OCI-LY3 (cell line): ENCODE measurements at regions not wholly inside any gene's neighbourhood (a gene's known extent, or its start where the extent isn't known, plus 50 kb on each side); places are given as distances from the start of the nearest gene placed in this dataset.
"Not testable (repeated sequence)": the region's sequence is repeated elsewhere in the genome, so short reads cannot be mapped to it uniquely, and the experiment has no call there.

Source experiments
- H2AFZ ChIP-seq: fragments of 200-600, 300-600 bp; shearing (Covaris generic); 2 replicates; pipeline ENCODE4 v1.6.0; 2014; ENCODE audit warnings: antibody characterized with exemption, low read depth, low read length
- H3K27ac ChIP-seq: fragments of 200-600, 300-600 bp; sonication (generic); 2 replicates; pipeline ENCODE4 v1.5.1; 2014; ENCODE audit warnings: mild to moderate bottlenecking, low read length, moderate library complexity, mixed read lengths
- H3K27me3 ChIP-seq: fragments of 200-600, 300-600 bp; sonication (generic); 2 replicates; pipeline ENCODE4 v1.6.1; 2014; ENCODE audit warnings: low read depth, low read length, mixed read lengths
- H3K36me3 ChIP-seq: fragments of 200-600, 300-600 bp; sonication (generic); replicated peaks from 2 replicates; pipeline ENCODE3; 2014; ENCODE audit warnings: low read depth, low read length, mixed read lengths
- H3K4me1 ChIP-seq: fragments of 300-600, 200-600 bp; sonication (generic); 2 replicates; pipeline ENCODE4 v1.6.1; 2014; ENCODE audit warnings: low read length, mixed read lengths
- H3K4me2 ChIP-seq: fragments of 200-600, 300-600 bp; sonication (generic); 2 replicates; pipeline ENCODE4 v1.6.1; 2014; ENCODE audit warnings: low read length, mixed read lengths
- H3K4me3 ChIP-seq: fragments of 300-600, 200-600 bp; sonication (generic); 2 replicates; pipeline ENCODE4 v1.5.1; 2014; ENCODE audit warnings: antibody characterized with exemption, mild to moderate bottlenecking, low read length, moderate library complexity
- H3K79me2 ChIP-seq: fragments of 300-600, 200-600 bp; shearing (Covaris generic); 2 replicates; pipeline ENCODE4 v1.6.1; 2014; ENCODE audit warnings: mild to moderate bottlenecking, low read length, mixed read lengths
- H3K9ac ChIP-seq: fragments of 300-600, 200-600 bp; shearing (Covaris generic); 2 replicates; pipeline ENCODE4 v1.6.0; 2014; ENCODE audit warnings: mild to moderate bottlenecking, low read length, moderate library complexity
- H3K9me3 ChIP-seq: fragments of 200-600, 300-600 bp; shearing (Covaris generic); 2 replicates; pipeline ENCODE4 v1.6.1; 2014; ENCODE audit warnings: low read length, mixed read lengths; ENCODE audit not compliant: insufficient read depth
- H4K20me1 ChIP-seq: fragments of 200-600, 300-600 bp; sonication (generic); 2 replicates; pipeline ENCODE4 v1.6.1; 2016; ENCODE audit warnings: low read length, mixed read lengths; ENCODE audit not compliant: insufficient read depth
- CTCF ChIP-seq: fragments of 200-600, 300-600 bp; sonication (generic); IDR thresholded peaks from 2 replicates; pipeline ENCODE4 v1.5.1; 2014; ENCODE audit warnings: antibody characterized with exemption, low read length, low read depth
- EZH2phosphoT487 ChIP-seq: fragments of 200-600 bp; shearing (Covaris generic); IDR thresholded peaks from 2 replicates; pipeline ENCODE4 v1.6.1; 2018; ENCODE audit warnings: antibody characterized with exemption, mixed run types, low read depth

- not testable (repeated sequence) for H4K20me1 ChIP-seq, H3K9me3 ChIP-seq, H3K4me3 ChIP-seq, H3K27ac ChIP-seq, H3K4me2 ChIP-seq, H3K36me3 ChIP-seq, H3K27me3 ChIP-seq, H3K79me2 ChIP-seq, H3K4me1 ChIP-seq, H3K9ac ChIP-seq, H2AFZ ChIP-seq
Observed at GRCh38 chr16:21349336-21349735, 71.2 kb upstream of the CRYM start.

- not testable (repeated sequence) for H3K79me2 ChIP-seq, H3K9me3 ChIP-seq, H3K4me3 ChIP-seq, H3K36me3 ChIP-seq, H3K9ac ChIP-seq, H4K20me1 ChIP-seq, H3K27me3 ChIP-seq, H3K4me1 ChIP-seq, H3K4me2 ChIP-seq, H2AFZ ChIP-seq, H3K27ac ChIP-seq
Observed at GRCh38 chr16:21348815-21349214, 70.7 kb upstream of the CRYM start.

GRCh38 chr16:21347538-21347937 lies 69.4 kb upstream of the CRYM start:
- H4K20me1 ChIP-seq, H3K9me3 ChIP-seq, H3K4me2 ChIP-seq, H3K27me3 ChIP-seq, H3K9ac ChIP-seq, H3K4me3 ChIP-seq, H3K4me1 ChIP-seq, H3K79me2 ChIP-seq, H3K27ac ChIP-seq, H3K36me3 ChIP-seq, H2AFZ ChIP-seq: not testable (repeated sequence)

- not testable (repeated sequence) for H3K27me3 ChIP-seq, H3K4me3 ChIP-seq, H2AFZ ChIP-seq, H3K4me1 ChIP-seq, H4K20me1 ChIP-seq, H3K27ac ChIP-seq, H3K9ac ChIP-seq, H3K36me3 ChIP-seq, H3K9me3 ChIP-seq, H3K4me2 ChIP-seq, H3K79me2 ChIP-seq
Observed at GRCh38 chr16:21346756-21347491, 68.8 kb upstream of the CRYM start.

- H3K9ac ChIP-seq, H3K4me2 ChIP-seq, H3K9me3 ChIP-seq, H2AFZ ChIP-seq, H3K4me1 ChIP-seq, H3K27me3 ChIP-seq, H4K20me1 ChIP-seq, H3K4me3 ChIP-seq, H3K79me2 ChIP-seq, H3K27ac ChIP-seq, H3K36me3 ChIP-seq: not testable (repeated sequence)
Observed at GRCh38 chr16:21344361-21344912, 66.3 kb upstream of the CRYM start.

- Histone ChIP-seq H4K20me1 (no peaks in the 10 kb centered on the region), H3K27ac (no peak overlapping the region), H3K36me3 (no peaks in the 10 kb centered on the region), H3K9me3 (no peaks in the 10 kb centered on the region), H3K4me3 (no peak overlapping the region), H2AFZ (no peak overlapping the region), H3K4me2 (no peak overlapping the region), H3K9ac (no peak overlapping the region), H3K4me1 (peaks cover 6% of the 10 kb centered on the region), H3K79me2 (no peaks in the 10 kb centered on the region), H3K27me3 (no peaks in the 10 kb centered on the region)
- TF ChIP-seq EZH2phosphoT487 (no peak), CTCF (no peak)
Observed at GRCh38 chr16:21341101-21341500, 63.0 kb upstream of the CRYM start.
